ENCODE measurements at regions not wholly inside any gene's neighbourhood (a gene's known extent, or its start where the extent isn't known, plus 50 kb on each side); places are given as distances from the start of the nearest gene placed in this dataset.

GRCh38 chr1:192524223-192524622 is 51.4 kb upstream of the RGS1 start:
- BruUV-seq (replicated peaks): no TSS peak
- CTCF ChIA-PET: no interaction called here
- no peak for TF ChIP-seq TCF7L2 (IDR thresholded peaks at IDR 0.05; ENCODE audit: low read depth, low read length)
- TF ChIP-seq CTCF (IDR thresholded peaks at IDR 0.05): no peak
- TF ChIP-seq SIN3A (IDR thresholded peaks at IDR 0.05; ENCODE audit: borderline replicate concordance, insufficient read depth, low read depth, low read length): no peak
- TF ChIP-seq REST (IDR thresholded peaks at IDR 0.05; ENCODE audit: insufficient read depth in 1 of 2, low read depth in 2 of 2, low read length in 1 of 2): no peak
- TF ChIP-seq POLR2AphosphoS5 (IDR thresholded peaks at IDR 0.05; ENCODE audit: low read depth, low read length): no peak

More at GRCh38 chr1:192524223-192524622, 51.4 kb upstream of the RGS1 start:
- Histone ChIP-seq H3K9me3 (ENCODE audit: control insufficient read depth, insufficient read depth, low read depth, low read length) (no peaks in the 10 kb centered on the region), H3K4me3 (ENCODE audit: low read depth in 2 of 2, low read length in 2 of 2) (no peak overlapping the region), H3K27me3 (ENCODE audit: control insufficient read depth, insufficient read depth, low read length) (no peaks in the 10 kb centered on the region), H3K27ac (ENCODE audit: low read length) (no peak overlapping the region), H3K36me3 (ENCODE audit: control insufficient read depth, insufficient read depth, low read length) (no peaks in the 10 kb centered on the region), H3K4me1 (ENCODE audit: control insufficient read depth, insufficient read depth, low read length) (no peaks in the 10 kb centered on the region)
- in situ Hi-C loops (cut with HindIII; ENCODE audit: low pct_unique_long_range_greater_than_20kb, low sequenced_read_pairs) (no loop called here), intact Hi-C loops (cut with micrococcal nuclease; ENCODE audit: unreplicated experiment) (no loop called here)
- ATAC-seq: no peak
- POLR2A ChIA-PET: no interaction called here
- DNase-seq (ENCODE audit: low read depth, low spot score): no peak
